Liver (tissue), 3 donors: ENCODE measurements at regions not wholly inside any gene's neighbourhood (a gene's known extent, or its start where the extent isn't known, plus 50 kb on each side); places are given as distances from the start of the nearest gene placed in this dataset.

Experiments
- FOXA1 ChIP-seq: IDR thresholded peaks from 2 replicates; pipeline ENCODE4 v1.6.1; 2016; ENCODE audit warnings: antibody characterized with exemption
- FOXA2 ChIP-seq: IDR thresholded peaks from 2 replicates; pipeline ENCODE4 v1.6.1; 2016; ENCODE audit warnings: antibody characterized with exemption
- HNF4G ChIP-seq: IDR thresholded peaks from 2 replicates; pipeline ENCODE4 v1.6.1; 2016; ENCODE audit warnings: antibody characterized with exemption
- TAF1 ChIP-seq: conservative IDR thresholded peaks from 2 replicates; pipeline ENCODE4 v1.6.1; 2016; ENCODE audit warnings: antibody characterized with exemption, mild to moderate bottlenecking
- YY1 ChIP-seq: IDR thresholded peaks from 2 replicates; pipeline ENCODE4 v1.6.1; 2016; ENCODE audit warnings: antibody characterized with exemption, mild to moderate bottlenecking
- TF ChIP-seq, protein P1 (sequence below): fragments of 150-350 bp; IDR thresholded peaks from 2 replicates; pipeline ENCODE4 v1.5.1; 2017; ENCODE audit warnings: improper control_type of control experiment, low read depth, low read length; ENCODE audit not compliant: missing input control
- TF ChIP-seq, protein P2 (sequence below): IDR thresholded peaks from 2 replicates; pipeline ENCODE4 v1.6.1; 2016; ENCODE audit warnings: antibody characterized with exemption, mild to moderate bottlenecking
- TF ChIP-seq, protein P3 (sequence below): IDR thresholded peaks from 2 replicates; pipeline ENCODE4 v1.6.1; 2016; ENCODE audit warnings: antibody characterized with exemption
- TF ChIP-seq, protein P4 (sequence below): IDR thresholded peaks from 2 replicates; pipeline ENCODE4 v1.6.1; 2016; ENCODE audit warnings: antibody characterized with exemption
- donor health status: healthy.
- donor health status: healthy.

DNA sequence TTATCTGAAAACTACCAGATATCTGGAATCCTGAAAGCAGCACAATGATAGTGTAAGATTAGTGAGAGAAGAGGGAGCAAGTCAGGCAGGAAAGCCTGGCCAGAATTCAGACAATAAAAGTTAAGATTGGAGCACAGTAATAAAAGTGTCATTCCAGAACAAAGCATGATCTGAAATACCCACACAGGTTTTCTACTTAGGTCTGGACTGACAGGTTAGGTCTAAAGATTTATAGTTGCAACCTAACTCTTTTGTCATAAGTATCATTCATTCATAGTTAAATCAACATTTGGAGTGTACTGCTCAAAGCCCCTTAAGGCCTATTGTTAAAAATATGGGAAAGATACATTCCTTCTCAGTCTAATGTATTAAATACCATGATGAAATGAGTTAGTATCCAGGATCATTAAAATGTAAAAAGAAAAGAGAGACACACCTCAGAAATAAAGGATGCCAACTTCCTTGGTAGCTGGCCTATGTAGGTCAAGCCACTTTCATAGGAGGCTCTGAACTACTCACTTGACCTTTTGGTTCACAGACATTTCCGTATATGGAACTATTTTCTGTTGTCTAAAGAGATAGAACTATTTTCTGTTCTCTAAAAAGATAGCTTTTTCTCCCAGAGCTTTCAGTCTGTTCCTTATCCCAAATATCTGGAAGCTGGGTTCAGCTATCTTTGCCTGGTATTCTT lies 105.2 kb downstream of the FAS start:
- TF ChIP-seq, protein P1, sequence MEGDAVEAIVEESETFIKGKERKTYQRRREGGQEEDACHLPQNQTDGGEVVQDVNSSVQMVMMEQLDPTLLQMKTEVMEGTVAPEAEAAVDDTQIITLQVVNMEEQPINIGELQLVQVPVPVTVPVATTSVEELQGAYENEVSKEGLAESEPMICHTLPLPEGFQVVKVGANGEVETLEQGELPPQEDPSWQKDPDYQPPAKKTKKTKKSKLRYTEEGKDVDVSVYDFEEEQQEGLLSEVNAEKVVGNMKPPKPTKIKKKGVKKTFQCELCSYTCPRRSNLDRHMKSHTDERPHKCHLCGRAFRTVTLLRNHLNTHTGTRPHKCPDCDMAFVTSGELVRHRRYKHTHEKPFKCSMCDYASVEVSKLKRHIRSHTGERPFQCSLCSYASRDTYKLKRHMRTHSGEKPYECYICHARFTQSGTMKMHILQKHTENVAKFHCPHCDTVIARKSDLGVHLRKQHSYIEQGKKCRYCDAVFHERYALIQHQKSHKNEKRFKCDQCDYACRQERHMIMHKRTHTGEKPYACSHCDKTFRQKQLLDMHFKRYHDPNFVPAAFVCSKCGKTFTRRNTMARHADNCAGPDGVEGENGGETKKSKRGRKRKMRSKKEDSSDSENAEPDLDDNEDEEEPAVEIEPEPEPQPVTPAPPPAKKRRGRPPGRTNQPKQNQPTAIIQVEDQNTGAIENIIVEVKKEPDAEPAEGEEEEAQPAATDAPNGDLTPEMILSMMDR, result no peak
- TF ChIP-seq, protein P2, sequence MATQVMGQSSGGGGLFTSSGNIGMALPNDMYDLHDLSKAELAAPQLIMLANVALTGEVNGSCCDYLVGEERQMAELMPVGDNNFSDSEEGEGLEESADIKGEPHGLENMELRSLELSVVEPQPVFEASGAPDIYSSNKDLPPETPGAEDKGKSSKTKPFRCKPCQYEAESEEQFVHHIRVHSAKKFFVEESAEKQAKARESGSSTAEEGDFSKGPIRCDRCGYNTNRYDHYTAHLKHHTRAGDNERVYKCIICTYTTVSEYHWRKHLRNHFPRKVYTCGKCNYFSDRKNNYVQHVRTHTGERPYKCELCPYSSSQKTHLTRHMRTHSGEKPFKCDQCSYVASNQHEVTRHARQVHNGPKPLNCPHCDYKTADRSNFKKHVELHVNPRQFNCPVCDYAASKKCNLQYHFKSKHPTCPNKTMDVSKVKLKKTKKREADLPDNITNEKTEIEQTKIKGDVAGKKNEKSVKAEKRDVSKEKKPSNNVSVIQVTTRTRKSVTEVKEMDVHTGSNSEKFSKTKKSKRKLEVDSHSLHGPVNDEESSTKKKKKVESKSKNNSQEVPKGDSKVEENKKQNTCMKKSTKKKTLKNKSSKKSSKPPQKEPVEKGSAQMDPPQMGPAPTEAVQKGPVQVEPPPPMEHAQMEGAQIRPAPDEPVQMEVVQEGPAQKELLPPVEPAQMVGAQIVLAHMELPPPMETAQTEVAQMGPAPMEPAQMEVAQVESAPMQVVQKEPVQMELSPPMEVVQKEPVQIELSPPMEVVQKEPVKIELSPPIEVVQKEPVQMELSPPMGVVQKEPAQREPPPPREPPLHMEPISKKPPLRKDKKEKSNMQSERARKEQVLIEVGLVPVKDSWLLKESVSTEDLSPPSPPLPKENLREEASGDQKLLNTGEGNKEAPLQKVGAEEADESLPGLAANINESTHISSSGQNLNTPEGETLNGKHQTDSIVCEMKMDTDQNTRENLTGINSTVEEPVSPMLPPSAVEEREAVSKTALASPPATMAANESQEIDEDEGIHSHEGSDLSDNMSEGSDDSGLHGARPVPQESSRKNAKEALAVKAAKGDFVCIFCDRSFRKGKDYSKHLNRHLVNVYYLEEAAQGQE, result no peak
- no peak for TF ChIP-seq HNF4G
- no peak for TF ChIP-seq FOXA1
- TF ChIP-seq, protein P3, sequence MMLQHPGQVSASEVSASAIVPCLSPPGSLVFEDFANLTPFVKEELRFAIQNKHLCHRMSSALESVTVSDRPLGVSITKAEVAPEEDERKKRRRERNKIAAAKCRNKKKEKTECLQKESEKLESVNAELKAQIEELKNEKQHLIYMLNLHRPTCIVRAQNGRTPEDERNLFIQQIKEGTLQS, result no peak
- TF ChIP-seq FOXA2, result no peak
- no peak for TF ChIP-seq TAF1
- TF ChIP-seq, protein P4, sequence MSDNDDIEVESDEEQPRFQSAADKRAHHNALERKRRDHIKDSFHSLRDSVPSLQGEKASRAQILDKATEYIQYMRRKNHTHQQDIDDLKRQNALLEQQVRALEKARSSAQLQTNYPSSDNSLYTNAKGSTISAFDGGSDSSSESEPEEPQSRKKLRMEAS, result no peak
- no peak for TF ChIP-seq YY1
